ENCODE measurements at regions not wholly inside any gene's neighbourhood (a gene's known extent, or its start where the extent isn't known, plus 50 kb on each side); places are given as distances from the start of the nearest gene placed in this dataset.
A peak's percentile ranks its signal among the peaks of the same experiment; 100 is the strongest.

GRCh38 chr7:33751443-33751842, 153.9 kb upstream of the BMPER start:
- Histone ChIP-seq H3F3A (ENCODE audit: insufficient read depth, low read length) (peaks cover 8% of the 10 kb centered on the region), H3K27ac (ENCODE audit: low read length) (no peak overlapping the region), H2AFZ (ENCODE audit: low read length) (peak overlapping the region; percentile 2; the same call in 1 of the 2 replicates), H3K36me3 (replicated peaks; ENCODE audit: insufficient read depth, low read length) (no peaks in the 10 kb centered on the region), H3K9me2 (replicated peaks; ENCODE audit: insufficient read depth, low read length) (no peaks in the 10 kb centered on the region), H3K4me2 (ENCODE audit: low read depth, low read length) (0 out of 2 replicates have a peak overlapping the region, but pooled peaks have one; percentile 4), H4K20me1 (ENCODE audit: insufficient read depth, low read length) (no peaks in the 10 kb centered on the region), H3K9ac (ENCODE audit: low read length) (no peak overlapping the region), H3K4me3 (ENCODE audit: low read length) (no peak overlapping the region), H3K4me1 (ENCODE audit: low read length) (peaks cover 23% of the 10 kb centered on the region), H3K9me3 (replicated peaks; ENCODE audit: insufficient read depth, low read length) (no peaks in the 10 kb centered on the region), H3K79me2 (ENCODE audit: low read length) (no peaks in the 10 kb centered on the region), H3K27me3 (replicated peaks; ENCODE audit: insufficient read depth, low read length) (no peaks in the 10 kb centered on the region)
- TF ChIP-seq, protein P1, sequence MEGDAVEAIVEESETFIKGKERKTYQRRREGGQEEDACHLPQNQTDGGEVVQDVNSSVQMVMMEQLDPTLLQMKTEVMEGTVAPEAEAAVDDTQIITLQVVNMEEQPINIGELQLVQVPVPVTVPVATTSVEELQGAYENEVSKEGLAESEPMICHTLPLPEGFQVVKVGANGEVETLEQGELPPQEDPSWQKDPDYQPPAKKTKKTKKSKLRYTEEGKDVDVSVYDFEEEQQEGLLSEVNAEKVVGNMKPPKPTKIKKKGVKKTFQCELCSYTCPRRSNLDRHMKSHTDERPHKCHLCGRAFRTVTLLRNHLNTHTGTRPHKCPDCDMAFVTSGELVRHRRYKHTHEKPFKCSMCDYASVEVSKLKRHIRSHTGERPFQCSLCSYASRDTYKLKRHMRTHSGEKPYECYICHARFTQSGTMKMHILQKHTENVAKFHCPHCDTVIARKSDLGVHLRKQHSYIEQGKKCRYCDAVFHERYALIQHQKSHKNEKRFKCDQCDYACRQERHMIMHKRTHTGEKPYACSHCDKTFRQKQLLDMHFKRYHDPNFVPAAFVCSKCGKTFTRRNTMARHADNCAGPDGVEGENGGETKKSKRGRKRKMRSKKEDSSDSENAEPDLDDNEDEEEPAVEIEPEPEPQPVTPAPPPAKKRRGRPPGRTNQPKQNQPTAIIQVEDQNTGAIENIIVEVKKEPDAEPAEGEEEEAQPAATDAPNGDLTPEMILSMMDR (IDR thresholded peaks at IDR 0.05; ENCODE audit: low read length): no peak
- no peak for TF ChIP-seq EZH2phosphoT487 (IDR thresholded peaks at IDR 0.05; ENCODE audit: low read length)
- no peak for TF ChIP-seq EZH2 (optimal IDR thresholded peaks at IDR 0.05; ENCODE audit: low read depth, low read length)
- DNase-seq: no peak

DNA sequence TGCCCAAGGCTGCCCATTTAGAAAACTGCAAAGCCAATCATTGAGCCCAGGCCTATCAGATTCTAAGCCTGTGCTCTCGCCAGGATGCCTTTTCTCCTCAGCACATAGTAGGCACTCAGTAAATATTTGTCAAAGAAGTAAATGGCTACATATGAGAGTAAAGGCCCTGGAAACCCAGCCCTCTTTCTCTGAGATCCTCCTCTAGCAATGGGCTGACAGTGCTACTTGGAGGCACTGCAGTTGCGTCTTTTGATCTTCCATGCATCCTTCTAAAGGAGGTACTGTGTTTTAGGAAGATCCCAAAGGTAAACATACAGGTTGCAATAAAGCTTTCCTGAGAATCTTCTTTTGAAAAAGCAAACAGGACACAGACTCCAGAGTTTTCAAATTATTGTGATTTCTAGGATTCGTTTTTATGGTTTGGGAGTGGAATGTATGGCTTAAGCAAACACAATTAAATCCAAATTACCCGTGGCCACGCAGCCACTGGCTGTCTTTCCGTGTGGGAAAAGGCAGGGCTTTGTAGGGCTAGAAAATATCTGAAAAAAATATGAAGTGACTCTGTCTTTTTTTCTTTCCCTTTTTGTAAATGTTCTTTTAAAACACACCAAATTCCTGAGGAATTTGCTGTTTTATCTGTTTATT, 151.3 kb upstream of the BMPER start:
- Histone ChIP-seq H3K27me3 (replicated peaks; ENCODE audit: insufficient read depth, low read length) (no peaks in the 10 kb centered on the region), H3K9me3 (replicated peaks; ENCODE audit: insufficient read depth, low read length) (no peaks in the 10 kb centered on the region), H3K4me2 (ENCODE audit: low read depth, low read length) (no peak overlapping the region), H3F3A (ENCODE audit: insufficient read depth, low read length) (peaks cover 8% of the 10 kb centered on the region), H3K79me2 (ENCODE audit: low read length) (no peaks in the 10 kb centered on the region), H3K4me1 (ENCODE audit: low read length) (peaks cover 23% of the 10 kb centered on the region), H4K20me1 (ENCODE audit: insufficient read depth, low read length) (no peaks in the 10 kb centered on the region), H3K4me3 (ENCODE audit: low read length) (no peak overlapping the region), H3K9ac (ENCODE audit: low read length) (no peak overlapping the region), H2AFZ (ENCODE audit: low read length) (no peak overlapping the region), H3K9me2 (replicated peaks; ENCODE audit: insufficient read depth, low read length) (no peaks in the 10 kb centered on the region), H3K27ac (ENCODE audit: low read length) (no peak overlapping the region), H3K36me3 (replicated peaks; ENCODE audit: insufficient read depth, low read length) (no peaks in the 10 kb centered on the region)
- DNase-seq: no peak
- TF ChIP-seq EZH2 (optimal IDR thresholded peaks at IDR 0.05; ENCODE audit: low read depth, low read length) (no peak), EZH2phosphoT487 (IDR thresholded peaks at IDR 0.05; ENCODE audit: low read length) (no peak)
- TF ChIP-seq, protein P1 (IDR thresholded peaks at IDR 0.05; ENCODE audit: low read length): no peak

GRCh38 chr7:33754933-33755928, 150.1 kb upstream of the BMPER start:
- H4K20me1 ChIP-seq (ENCODE audit: insufficient read depth, low read length): no peaks in the 10 kb centered on the region
- no peaks in the 10 kb centered on the region for H3K36me3 ChIP-seq (replicated peaks; ENCODE audit: insufficient read depth, low read length)
- H2AFZ ChIP-seq (ENCODE audit: low read length): no peak overlapping the region
- H3K9ac ChIP-seq (ENCODE audit: low read length): no peak overlapping the region
- TF ChIP-seq EZH2 (optimal IDR thresholded peaks at IDR 0.05; ENCODE audit: low read depth, low read length): no peak
- TF ChIP-seq EZH2phosphoT487 (IDR thresholded peaks at IDR 0.05; ENCODE audit: low read length): no peak
- no peak overlapping the region for H3K27ac ChIP-seq (ENCODE audit: low read length)
- no peaks in the 10 kb centered on the region for H3K79me2 ChIP-seq (ENCODE audit: low read length)
- DNase-seq: no peak
- peaks cover 3% of the 10 kb centered on the region; the same call in 1 of the 2 replicates for H3F3A ChIP-seq (ENCODE audit: insufficient read depth, low read length)
- no peaks in the 10 kb centered on the region for H3K9me2 ChIP-seq (replicated peaks; ENCODE audit: insufficient read depth, low read length)
- peaks cover 16% of the 10 kb centered on the region for H3K4me1 ChIP-seq (ENCODE audit: low read length)
- H3K4me3 ChIP-seq (ENCODE audit: low read length): no peak overlapping the region
- no peak overlapping the region for H3K4me2 ChIP-seq (ENCODE audit: low read depth, low read length)
- no peaks in the 10 kb centered on the region for H3K27me3 ChIP-seq (replicated peaks; ENCODE audit: insufficient read depth, low read length)
- no peaks in the 10 kb centered on the region for H3K9me3 ChIP-seq (replicated peaks; ENCODE audit: insufficient read depth, low read length)

Measured in MM.1S (cell line).